ENCODE measurements at regions not wholly inside any gene's neighbourhood (a gene's known extent, or its start where the extent isn't known, plus 50 kb on each side); places are given as distances from the start of the nearest gene placed in this dataset.
"Not testable (repeated sequence)": the region's sequence is repeated elsewhere in the genome, so short reads cannot be mapped to it uniquely, and the experiment has no call there.

DNA sequence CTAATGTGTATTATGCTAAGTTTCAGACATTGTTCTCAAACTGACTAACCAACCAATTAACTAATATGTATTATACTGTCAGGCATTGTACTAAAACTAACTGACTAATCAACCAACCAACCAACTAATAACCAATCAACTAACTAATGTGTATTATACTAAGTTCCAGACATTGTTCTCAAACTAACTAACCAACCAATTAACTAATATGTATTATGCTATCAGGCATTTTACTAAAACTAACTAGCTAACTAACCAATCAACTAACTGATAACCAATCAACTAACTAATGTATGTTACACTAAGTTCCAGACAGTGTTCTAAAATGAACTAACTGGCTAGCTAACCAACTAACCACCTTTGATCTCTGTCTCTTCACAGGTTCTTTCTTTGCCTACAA, 152.3 kb downstream of the SUDS3 start:
- DNase-seq = no peak
- in situ Hi-C loops (cut with MboI; ENCODE audit: low pct_unique_long_range_greater_than_20kb, low sequenced_read_pairs) = no loop called here

DNA sequence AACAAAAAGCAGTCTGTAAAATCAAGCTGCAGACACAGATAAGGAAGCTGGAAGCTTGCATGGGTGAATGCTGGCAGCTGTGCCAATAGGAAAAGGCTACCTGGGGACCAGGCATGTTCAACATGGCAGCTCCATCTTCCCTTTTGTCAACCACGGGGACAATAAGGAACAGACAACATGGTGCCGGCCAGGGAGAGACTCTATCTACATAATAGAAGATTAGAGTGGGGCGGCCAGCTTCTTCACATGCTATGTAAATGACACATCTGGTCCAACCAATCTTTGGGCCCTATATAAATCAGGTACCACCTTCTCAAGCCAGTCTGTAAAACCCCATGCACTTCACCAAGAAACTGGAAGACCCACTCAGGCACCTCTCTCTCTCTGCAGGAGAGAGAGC, 157.6 kb downstream of the SUDS3 start:
- in situ Hi-C loops (cut with MboI; ENCODE audit: low pct_unique_long_range_greater_than_20kb, low sequenced_read_pairs) = no loop called here
- no peak for DNase-seq

DNA sequence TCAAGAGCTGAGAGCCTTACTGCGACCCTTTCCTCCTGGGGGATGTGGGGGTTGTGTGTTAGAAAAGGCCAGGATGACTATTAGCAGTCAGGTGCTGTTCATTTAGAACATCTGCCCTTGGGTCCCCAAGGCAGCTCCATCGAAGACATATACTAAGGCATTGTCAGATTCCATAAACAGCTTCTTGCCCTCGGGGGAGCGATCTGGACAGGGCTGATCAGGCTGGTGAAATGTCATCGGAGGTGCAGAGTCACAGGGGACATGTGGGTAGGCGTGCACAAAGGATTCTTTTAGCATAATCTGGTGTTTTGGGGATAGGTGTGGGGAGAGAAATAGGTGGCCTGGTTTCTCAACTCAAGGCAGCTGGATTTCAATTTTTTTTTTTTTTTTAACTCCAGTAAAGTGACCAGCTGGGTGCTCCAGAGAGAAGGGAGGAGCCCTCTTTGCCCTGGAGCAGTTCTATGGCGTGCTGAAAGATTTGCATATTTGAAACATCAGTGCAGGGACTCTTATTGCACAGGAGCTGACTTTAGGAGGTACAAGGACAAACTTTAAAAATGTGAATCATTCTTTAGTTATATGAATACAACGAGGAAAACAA, 160.1 kb downstream of the SUDS3 start:
- in situ Hi-C loops (cut with MboI; ENCODE audit: low pct_unique_long_range_greater_than_20kb, low sequenced_read_pairs) = no loop called here
- DNase-seq = no peak

DNA sequence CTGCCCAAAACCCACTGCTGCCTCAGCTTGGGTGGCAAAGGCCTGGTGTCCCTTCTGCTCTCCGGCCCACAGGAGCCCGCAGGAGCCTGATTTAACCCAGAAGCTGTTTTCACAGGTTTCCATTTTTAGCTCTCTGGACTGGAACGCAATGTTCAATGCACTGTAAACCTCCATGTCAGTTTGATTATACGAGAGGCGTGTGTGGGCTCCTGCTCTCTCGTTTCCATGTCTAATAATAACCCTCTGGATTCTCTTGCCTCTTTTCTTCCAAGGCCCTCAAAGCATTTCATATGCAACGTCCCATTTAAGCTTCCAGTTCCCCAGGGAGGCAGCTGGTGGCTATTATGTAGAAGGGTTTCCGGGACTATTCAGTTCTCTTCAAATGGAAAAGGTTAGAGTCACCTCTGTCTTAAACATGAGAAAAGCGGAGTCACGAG, 161.1 kb downstream of the SUDS3 start:
- in situ Hi-C loops (cut with MboI; ENCODE audit: low pct_unique_long_range_greater_than_20kb, low sequenced_read_pairs) = no loop called here
- DNase-seq = no peak

DNA sequence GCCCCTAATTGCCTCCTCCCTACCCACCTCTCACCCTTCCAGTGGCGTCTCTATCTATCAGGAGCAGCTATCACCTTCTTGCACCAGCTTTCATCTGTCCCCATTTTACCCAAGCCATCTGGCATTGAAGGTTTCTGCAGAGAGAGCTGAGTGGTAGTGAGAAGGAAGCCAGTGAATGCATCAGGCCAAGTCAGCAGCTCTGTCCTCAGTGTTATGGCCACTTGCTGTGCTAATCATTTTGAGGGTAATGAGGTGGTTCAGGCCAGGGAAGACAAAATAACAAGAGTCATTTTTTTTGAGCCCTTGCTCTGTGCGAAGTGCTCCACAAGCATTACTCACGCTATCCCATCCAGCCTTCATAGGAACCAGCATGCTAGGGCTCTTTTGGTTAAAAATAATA, 164.7 kb downstream of the SUDS3 start:
- in situ Hi-C loops (cut with MboI; ENCODE audit: low pct_unique_long_range_greater_than_20kb, low sequenced_read_pairs) = no loop called here
- DNase-seq = no peak

DNA sequence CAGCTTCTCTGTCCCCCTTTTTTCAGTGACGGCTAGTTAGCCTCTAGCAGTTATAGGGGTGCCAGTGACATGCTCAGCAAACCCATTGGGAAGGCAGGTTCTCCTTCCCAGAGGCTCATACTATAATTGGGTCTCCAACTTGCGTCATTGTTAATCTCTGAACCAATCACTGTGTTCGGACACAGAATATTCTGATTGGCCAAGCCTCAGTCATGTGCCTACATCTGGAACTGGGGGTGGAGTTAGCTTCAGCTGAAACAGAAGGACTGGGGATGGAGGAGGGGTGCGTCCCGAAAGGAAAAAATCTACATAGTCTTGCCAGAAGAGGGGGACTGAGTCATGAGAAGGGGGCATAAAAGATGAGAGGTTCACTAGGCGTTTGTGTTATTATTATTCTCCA, 165.6 kb downstream of the SUDS3 start:
- DNase-seq = no peak
- in situ Hi-C loops (cut with MboI; ENCODE audit: low pct_unique_long_range_greater_than_20kb, low sequenced_read_pairs) = no loop called here

DNA sequence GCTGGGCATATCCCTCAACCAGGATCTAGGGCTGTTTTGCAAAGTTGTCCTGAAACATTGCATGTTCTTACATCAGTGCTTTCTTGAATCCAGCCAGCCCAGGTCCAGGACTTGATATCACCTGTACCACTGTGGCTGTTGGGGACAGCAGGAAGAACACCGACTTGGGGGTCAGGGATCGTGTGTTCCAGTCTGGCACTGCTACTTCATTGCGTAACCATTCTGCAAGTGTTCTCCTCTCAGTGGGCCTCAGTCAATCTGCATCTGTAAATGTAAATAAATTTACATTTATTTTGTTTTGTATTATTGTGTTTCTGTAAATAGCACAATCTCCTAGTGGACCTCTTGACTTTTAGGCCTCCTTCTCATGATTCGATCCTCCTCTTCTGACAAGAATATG, 167.3 kb downstream of the SUDS3 start:
- in situ Hi-C loops (cut with MboI; ENCODE audit: low pct_unique_long_range_greater_than_20kb, low sequenced_read_pairs) = no loop called here
- DNase-seq = no peak

DNA sequence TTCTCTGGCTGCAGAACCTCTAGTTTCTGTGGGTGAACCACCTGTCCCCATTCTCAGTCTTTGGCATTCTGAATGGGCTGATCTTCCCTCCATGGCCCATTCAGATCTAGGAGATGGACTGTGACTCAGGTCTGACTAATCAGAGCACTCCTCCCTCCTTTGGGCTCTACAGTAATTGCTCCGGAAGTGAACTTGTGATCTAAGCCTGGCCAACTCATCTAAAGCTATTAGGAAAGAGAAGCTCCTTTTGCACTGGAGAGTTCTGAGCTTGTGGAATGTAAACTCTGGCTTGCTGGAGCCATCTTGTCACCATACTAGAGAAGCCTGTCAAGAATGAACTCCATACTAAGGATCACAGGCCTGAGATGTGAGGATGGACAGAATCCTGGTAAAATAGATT, 168.2 kb downstream of the SUDS3 start:
- in situ Hi-C loops (cut with MboI; ENCODE audit: low pct_unique_long_range_greater_than_20kb, low sequenced_read_pairs) = no loop called here
- DNase-seq = no peak

DNA sequence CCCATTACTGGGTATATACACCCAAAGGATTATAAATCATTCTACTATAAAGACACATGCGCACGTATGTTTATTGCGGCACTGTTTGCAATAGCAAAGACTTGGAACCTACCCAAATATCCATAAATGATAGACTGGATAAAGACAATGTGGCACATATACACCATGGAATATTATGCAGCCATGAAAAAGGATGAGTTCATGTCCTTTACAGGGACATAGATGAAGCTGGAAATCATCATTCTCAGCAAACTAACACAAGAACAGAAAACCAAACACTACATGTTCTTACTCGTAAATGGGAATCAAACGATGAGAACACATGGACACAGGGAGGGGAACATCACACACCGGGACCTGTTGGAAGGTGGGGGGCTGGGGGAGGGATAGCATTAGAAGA, 171.3 kb downstream of the SUDS3 start:
- DNase-seq; in situ Hi-C loops (cut with MboI; ENCODE audit: low pct_unique_long_range_greater_than_20kb, low sequenced_read_pairs): not testable (repeated sequence)

DNA sequence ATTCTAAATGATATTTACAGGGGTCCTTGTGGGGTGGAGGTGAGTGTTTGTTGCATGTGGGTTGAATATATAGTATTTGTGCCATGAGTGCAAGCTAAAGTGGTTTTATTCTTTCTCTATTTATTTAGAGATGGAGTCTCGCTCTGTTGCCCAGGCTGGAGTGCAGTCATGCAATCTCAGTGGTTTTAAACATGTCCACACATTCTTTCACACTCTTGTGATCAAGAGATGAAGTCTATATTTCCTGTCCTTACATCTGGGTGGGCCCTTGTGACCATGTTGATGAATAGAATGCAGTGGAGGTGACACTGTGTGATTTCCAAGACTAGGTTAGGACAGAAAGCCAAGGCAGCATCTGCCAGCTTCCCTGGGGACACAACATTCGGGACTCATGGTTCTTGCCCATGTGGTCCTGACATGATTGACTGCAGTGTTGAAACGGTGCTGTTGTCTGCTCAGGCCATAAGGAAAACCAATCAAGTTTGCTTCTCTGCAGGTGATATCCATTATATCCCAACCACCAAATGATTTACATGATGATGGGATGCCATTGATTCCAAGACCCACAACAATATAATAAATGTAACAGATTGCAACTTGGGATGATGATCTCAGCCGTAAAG, 172.6 kb downstream of the SUDS3 start:
- in situ Hi-C loops (cut with MboI; ENCODE audit: low pct_unique_long_range_greater_than_20kb, low sequenced_read_pairs) = no loop called here
- no peak for DNase-seq

DNA sequence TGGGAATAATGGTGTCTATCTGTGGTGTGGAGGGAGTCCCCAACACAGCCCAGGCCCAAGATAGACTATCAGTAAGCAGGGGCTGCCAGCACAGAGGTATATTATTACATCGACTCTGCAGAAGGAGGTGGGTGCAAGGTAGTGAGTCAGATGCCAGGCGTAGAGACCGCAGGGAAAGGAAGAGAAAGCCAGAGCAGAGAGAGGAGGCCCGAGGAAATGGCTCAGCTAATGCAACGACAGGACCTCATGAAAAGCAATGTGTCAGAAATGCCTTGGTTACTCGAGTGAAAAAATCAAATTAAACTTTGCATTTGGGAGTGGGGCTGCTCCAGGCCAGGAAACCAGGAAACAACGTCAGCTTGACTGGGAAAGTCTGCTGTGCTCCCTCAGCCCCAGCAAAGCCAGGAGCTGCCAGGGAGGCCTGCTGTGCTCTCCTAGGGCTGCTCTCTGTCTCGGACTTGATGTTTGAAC, 173.2 kb downstream of the SUDS3 start:
- DNase-seq = no peak
- in situ Hi-C loops (cut with MboI; ENCODE audit: low pct_unique_long_range_greater_than_20kb, low sequenced_read_pairs) = no loop called here

DNA sequence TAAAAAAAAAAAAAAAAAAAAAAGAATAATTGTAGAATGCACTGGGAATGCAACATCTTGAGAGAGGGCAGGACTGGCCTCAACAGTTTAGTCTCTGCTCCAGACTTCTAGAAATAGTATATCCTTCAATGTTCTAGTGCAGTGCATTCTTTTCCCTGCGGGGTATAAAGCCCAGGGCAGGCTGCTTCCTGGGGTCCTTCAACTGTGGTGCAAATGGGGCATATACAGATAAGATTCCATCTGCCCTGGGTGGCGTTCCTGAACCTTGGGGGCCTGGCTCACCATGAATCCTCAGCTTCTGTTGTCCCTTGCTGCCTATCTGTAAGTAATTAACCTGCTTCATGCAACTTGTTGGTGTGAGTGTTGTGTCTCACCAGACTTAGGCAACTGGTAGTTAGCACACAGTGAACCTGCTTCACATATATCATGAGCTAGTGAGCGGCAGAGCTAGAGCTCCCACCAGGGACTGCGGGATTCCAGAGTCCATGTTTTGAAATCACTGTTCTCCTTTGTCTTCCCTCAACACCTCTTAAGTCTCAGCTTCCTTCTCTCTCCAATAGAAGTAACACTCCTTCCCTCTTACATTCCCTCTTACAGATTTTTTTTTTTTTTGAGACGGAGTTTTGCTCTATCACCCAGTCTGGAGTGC, 177.6 kb downstream of the SUDS3 start:
- in situ Hi-C loops (cut with MboI; ENCODE audit: low pct_unique_long_range_greater_than_20kb, low sequenced_read_pairs) = no loop called here
- DNase-seq = no peak

DNA sequence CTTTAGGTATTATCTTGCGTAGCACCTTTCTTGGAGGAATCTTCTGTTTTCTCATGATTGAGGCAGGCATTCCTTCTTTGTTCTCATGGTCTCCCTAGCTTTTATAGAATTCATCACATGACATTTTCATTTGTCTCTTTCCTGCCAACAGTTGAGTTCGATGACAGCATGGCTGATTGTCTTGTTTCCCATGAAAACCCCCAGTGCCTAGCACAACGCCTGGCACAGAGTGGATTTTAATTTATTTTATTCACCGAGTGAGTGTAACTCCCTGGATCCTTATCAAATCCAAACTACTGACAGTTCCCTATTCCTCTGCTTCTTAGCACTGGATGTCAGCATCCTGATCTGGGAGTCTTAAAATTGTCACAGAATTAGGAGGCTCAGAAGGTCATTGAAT, 182.6 kb downstream of the SUDS3 start:
- in situ Hi-C loops (cut with MboI; ENCODE audit: low pct_unique_long_range_greater_than_20kb, low sequenced_read_pairs) = no loop called here
- DNase-seq = no peak

DNA sequence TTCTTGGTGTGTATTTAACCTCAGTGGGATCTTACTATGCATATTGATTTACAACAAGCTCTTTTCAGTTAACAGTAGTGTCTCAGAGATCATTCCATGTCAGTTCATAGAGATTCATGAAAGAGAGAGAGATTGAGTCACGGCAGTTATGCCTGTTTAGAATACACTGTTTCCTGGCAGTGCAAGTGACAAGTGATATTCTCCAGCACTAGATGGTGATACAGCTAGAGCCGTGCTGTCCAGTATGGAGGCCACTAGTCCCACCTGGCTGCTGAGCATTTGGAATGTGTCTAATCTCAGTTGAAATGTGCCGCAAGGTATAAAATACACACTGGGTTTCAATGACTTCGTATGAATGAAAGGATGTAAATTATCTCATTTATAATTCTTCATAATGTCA, 184.4 kb downstream of the SUDS3 start:
- in situ Hi-C loops (cut with MboI; ENCODE audit: low pct_unique_long_range_greater_than_20kb, low sequenced_read_pairs) = no loop called here
- DNase-seq = no peak

DNA sequence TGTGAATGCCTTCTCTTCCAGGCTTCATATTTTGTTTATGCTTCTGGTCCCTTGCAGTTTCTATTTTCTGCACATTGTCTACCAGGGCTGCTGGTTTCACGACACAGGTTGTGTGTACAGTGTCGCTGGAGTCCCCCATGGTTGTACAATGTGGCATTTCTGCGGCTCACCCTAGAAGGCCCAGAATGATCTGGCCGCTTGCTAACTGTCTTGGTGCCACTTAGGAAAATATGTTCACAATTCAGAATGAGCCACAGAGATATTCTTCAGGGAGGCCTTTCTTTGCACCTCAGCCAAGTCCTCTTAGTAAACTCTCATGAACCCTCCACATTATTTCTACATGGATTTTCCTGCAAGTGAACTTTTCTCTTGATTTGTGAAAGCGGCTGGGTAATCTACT, 195.4 kb downstream of the SUDS3 start:
- no peak for DNase-seq
- in situ Hi-C loops (cut with MboI; ENCODE audit: low pct_unique_long_range_greater_than_20kb, low sequenced_read_pairs) = no loop called here

DNA sequence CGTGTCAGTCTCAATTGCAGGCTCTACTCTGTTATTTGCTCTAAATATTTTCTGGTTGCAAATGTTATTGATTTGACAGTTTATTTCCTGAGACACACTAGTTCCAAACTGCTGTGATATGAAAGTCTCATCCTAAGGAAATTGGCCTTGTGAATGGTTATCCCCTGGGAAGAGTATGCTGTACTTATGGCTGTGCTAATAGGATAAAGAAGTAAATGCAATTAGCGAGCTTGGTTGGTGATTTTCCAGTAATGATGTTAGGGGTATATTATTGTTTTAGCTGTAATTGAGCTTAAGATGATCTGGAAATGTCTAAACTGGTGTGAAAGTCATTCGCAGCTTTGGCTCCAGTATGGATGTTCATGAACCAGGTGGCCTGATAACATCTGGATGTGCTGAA, 197.9 kb downstream of the SUDS3 start:
- no peak for DNase-seq
- in situ Hi-C loops (cut with MboI; ENCODE audit: low pct_unique_long_range_greater_than_20kb, low sequenced_read_pairs) = no loop called here

DNA sequence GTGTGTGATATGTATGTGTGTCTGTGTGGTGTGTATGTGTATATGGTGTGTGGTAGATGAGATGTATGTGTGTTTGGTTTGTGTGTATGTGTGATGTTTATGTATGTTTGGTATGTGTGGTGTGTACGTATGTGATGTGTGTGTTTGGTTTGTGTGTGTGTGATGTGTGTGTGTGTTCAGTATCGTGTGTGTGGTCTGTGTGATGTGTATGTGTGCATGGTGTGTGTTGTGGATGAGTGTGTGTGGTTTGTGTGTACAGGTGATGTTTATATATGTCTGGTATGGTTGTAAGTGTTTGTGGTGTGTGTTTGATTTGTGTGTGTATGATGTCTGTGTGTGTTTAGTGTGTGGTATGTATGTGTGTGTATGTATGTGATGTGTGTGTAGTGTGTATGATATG, 199.4 kb downstream of the SUDS3 start:
- in situ Hi-C loops (cut with MboI; ENCODE audit: low pct_unique_long_range_greater_than_20kb, low sequenced_read_pairs) = no loop called here
- DNase-seq = no peak

DNA sequence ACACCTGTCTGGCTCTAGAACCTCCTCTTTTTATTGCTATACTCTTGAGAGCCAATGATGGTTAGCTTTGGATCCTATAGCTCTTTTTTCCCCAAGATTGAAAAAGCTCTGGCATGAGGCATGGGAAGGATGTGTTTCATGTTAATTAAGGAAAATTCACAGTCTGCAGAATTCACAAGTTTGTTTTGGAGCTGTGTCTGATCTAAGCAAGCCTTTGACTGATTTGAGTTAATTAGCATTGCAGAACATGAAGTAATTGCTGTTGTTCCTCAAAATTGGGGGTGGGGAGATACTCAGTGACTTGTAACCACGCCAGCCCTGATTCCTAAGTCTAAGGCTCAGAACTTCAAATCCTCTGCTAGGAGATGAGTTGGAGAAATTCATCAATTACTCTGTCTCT, 205.0 kb downstream of the SUDS3 start:
- in situ Hi-C loops (cut with MboI; ENCODE audit: low pct_unique_long_range_greater_than_20kb, low sequenced_read_pairs) = no loop called here
- no peak for DNase-seq

DNA sequence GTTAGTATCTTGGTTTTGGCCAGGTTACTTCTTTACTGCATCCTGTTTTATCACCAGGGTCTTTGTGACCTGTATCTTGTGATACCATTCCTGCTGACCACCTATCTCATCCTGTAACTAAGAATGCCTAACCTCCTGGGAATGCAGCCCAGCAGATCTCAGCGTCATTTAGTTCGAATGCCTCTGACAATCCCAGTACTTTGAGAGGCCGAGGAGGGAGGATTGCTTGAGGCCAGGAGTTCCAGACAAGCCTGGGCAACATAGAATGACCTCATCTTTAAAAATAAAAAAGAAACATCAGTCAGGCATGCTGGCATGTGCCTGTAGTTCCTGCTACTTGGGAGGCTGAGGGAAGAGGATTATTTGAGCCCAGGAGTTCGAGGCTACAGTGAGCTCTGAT, 206.5 kb downstream of the SUDS3 start:
- in situ Hi-C loops (cut with MboI; ENCODE audit: low pct_unique_long_range_greater_than_20kb, low sequenced_read_pairs) = no loop called here
- no peak for DNase-seq

DNA sequence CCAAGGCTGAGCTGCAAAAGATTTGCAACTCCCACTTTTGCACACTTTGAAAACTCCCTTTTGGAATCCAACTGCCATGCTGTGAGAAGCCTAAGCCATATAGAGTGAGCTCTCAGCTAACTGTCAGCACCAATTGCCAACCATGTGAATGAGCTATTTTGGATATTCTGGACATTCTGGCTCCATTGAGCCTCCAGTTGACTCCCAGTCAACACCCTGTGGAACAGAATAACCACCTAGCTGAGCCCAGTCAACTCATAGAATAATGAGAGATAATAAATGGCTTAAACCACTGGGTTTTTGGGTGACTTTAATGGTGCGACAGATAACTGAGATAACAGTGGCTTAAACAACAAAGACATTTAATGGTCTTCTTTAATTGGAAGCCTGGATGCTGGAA, 210.1 kb downstream of the SUDS3 start:
- no peak for DNase-seq
- in situ Hi-C loops (cut with MboI; ENCODE audit: low pct_unique_long_range_greater_than_20kb, low sequenced_read_pairs) = no loop called here

DNA sequence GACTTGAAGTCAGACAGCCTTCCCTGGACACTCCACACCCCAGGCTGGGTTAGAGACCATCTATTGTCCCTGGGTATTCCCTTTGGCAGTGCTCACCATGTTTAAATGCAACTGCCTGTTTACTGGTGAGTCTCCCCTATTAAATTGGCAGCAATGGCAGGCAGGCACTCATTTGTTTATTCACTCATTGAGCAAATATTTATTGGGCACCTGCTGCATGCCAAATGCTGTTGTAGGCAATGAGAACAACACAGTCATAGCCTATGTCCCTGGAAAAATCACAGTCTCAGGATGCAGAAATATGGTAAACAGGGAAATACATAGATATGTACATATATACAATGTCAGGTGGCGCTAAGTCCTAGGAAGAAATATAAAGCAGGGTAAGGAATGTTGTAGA, 212.8 kb downstream of the SUDS3 start:
- in situ Hi-C loops (cut with MboI; ENCODE audit: low pct_unique_long_range_greater_than_20kb, low sequenced_read_pairs) = no loop called here
- no peak for DNase-seq

All from KBM-7 (cell line).